ENCODE measurements at regions not wholly inside any gene's neighbourhood (a gene's known extent, or its start where the extent isn't known, plus 50 kb on each side); places are given as distances from the start of the nearest gene placed in this dataset.
"Not testable (repeated sequence)": the region's sequence is repeated elsewhere in the genome, so short reads cannot be mapped to it uniquely, and the experiment has no call there.

- WGBS, 2 donors = 81 to 87% methylated on average over 6 of the region's 6 CpGs
- Histone ChIP-seq H3K9me3 (peaks cover 0 to under 1% (median 0%) of the 10 kb centered on the region in 4 donors), H3K27ac (no peak overlapping the region), H3K4me1 (no peaks in the 10 kb centered on the region), H3K36me3 (no peaks in the 10 kb centered on the region), H3K4me3 (no peak overlapping the region), H3K27me3 (no peaks in the 10 kb centered on the region)
- TF ChIP-seq CTCF (IDR thresholded peaks at IDR 0.05) (no peak), POLR2A (IDR thresholded peaks at IDR 0.05) (no peak), EP300 (IDR thresholded peaks at IDR 0.05) (no peak)
- no peak for DNase-seq (ENCODE audit: low spot score in 2 of 2)
Observed at GRCh38 chr1:38648417-38648816, 211.2 kb downstream of the RRAGC start.

- not testable (repeated sequence) for H3K4me1 ChIP-seq; H3K4me3 ChIP-seq; H3K9me3 ChIP-seq; DNase-seq (ENCODE audit: low spot score in 2 of 2); H3K27me3 ChIP-seq; H3K36me3 ChIP-seq; H3K27ac ChIP-seq
- 87 to 97% methylated on average over 12 to 22 of the region's 34 CpGs for WGBS, 2 donors
Observed at GRCh38 chr1:38647341-38647740, 212.2 kb downstream of the RRAGC start.

- peaks cover 0 to 14% (median 0%) of the 10 kb centered on the region in 4 donors for H3K9me3 ChIP-seq
- TF ChIP-seq CTCF (IDR thresholded peaks at IDR 0.05) (no peak), POLR2A (IDR thresholded peaks at IDR 0.05) (no peak), EP300 (IDR thresholded peaks at IDR 0.05) (no peak)
- H3K27ac ChIP-seq = no peak overlapping the region
- H3K36me3 ChIP-seq = no peaks in the 10 kb centered on the region
- no peak overlapping the region for H3K4me3 ChIP-seq
- WGBS, 2 donors = 92 to 94% methylated on average over 8 of the region's 8 CpGs
- no peaks in the 10 kb centered on the region for H3K27me3 ChIP-seq
- DNase-seq (ENCODE audit: low spot score in 2 of 2) = no peak
- no peaks in the 10 kb centered on the region for H3K4me1 ChIP-seq
Observed at GRCh38 chr1:38644092-38644491, 215.5 kb downstream of the RRAGC start.

- no peaks in the 10 kb centered on the region for H3K36me3 ChIP-seq
- peaks cover 0 to 14% (median 0%) of the 10 kb centered on the region in 4 donors for H3K9me3 ChIP-seq
- DNase-seq (ENCODE audit: low spot score in 2 of 2) = no peak
- WGBS, 2 donors = 84 to 87% methylated on average over 7 of the region's 7 CpGs
- TF ChIP-seq EP300 (IDR thresholded peaks at IDR 0.05) = no peak
- TF ChIP-seq CTCF (IDR thresholded peaks at IDR 0.05) = no peak
- TF ChIP-seq POLR2A (IDR thresholded peaks at IDR 0.05) = no peak
- no peak overlapping the region for H3K4me3 ChIP-seq
- no peaks in the 10 kb centered on the region for H3K27me3 ChIP-seq
- no peak overlapping the region for H3K27ac ChIP-seq
- H3K4me1 ChIP-seq = no peaks in the 10 kb centered on the region
Observed at GRCh38 chr1:38641661-38642060, 217.9 kb downstream of the RRAGC start.

- H3K4me1 ChIP-seq = no peaks in the 10 kb centered on the region
- H3K4me3 ChIP-seq = no peak overlapping the region
- 80 to 82% methylated on average over 4 of the region's 4 CpGs for WGBS, 2 donors
- H3K9me3 ChIP-seq = peaks cover 0 to 18% (median 0%) of the 10 kb centered on the region in 4 donors
- TF ChIP-seq EP300 (IDR thresholded peaks at IDR 0.05) (no peak), POLR2A (IDR thresholded peaks at IDR 0.05) (no peak), CTCF (IDR thresholded peaks at IDR 0.05) (no peak)
- DNase-seq (ENCODE audit: low spot score in 2 of 2) = no peak
- H3K36me3 ChIP-seq = no peaks in the 10 kb centered on the region
- no peaks in the 10 kb centered on the region for H3K27me3 ChIP-seq
- H3K27ac ChIP-seq = no peak overlapping the region
Observed at GRCh38 chr1:38640371-38640770, 219.2 kb downstream of the RRAGC start.

GRCh38 chr1:38628241-38628640 lies 231.3 kb downstream of the RRAGC start:
- H3K27ac ChIP-seq = no peak overlapping the region

More at GRCh38 chr1:38628241-38628640, 231.3 kb downstream of the RRAGC start:
- no peak overlapping the region for H3K4me3 ChIP-seq
- no peak for DNase-seq (ENCODE audit: low spot score in 2 of 2)
- peaks cover 0 to 22% (median 0%) of the 10 kb centered on the region in 4 donors for H3K9me3 ChIP-seq
- H3K27me3 ChIP-seq = no peaks in the 10 kb centered on the region
- H3K36me3 ChIP-seq = no peaks in the 10 kb centered on the region
- WGBS, 2 donors = 88 to 89% methylated on average over 1 of the region's 1 CpG
- no peak for TF ChIP-seq EP300 (IDR thresholded peaks at IDR 0.05)
- TF ChIP-seq POLR2A (IDR thresholded peaks at IDR 0.05) = no peak
- no peak for TF ChIP-seq CTCF (IDR thresholded peaks at IDR 0.05)
- H3K4me1 ChIP-seq = no peaks in the 10 kb centered on the region
